ENCODE measurements at regions not wholly inside any gene's neighbourhood (a gene's known extent, or its start where the extent isn't known, plus 50 kb on each side); places are given as distances from the start of the nearest gene placed in this dataset.

GRCh38 chr16:35743101-35743692 is 2283.8 kb downstream of the TP53TG3F start:
- H3K27me3 Mint-ChIP-seq (ENCODE audit: low read depth): no peaks in the 10 kb centered on the region
- H3K4me3 Mint-ChIP-seq: no peak overlapping the region
- DNase-seq (no peak), ATAC-seq (replicated peaks in 1 of 2) (no peak)
- H3K36me3 Mint-ChIP-seq (ENCODE audit: insufficient read depth in 2 of 2): peaks cover 34 to 37% of the 10 kb centered on the region in 2 donors
- H3K9me3 Mint-ChIP-seq: peaks cover 52 to 59% of the 10 kb centered on the region in 2 donors
- H3K4me1 Mint-ChIP-seq (ENCODE audit: low read depth): no peaks in the 10 kb centered on the region
- H3K27ac Mint-ChIP-seq: no peak overlapping the region

- no peak overlapping the region for H3K4me3 Mint-ChIP-seq
- H3K36me3 Mint-ChIP-seq (ENCODE audit: insufficient read depth in 2 of 2): peaks cover 28 to 38% of the 10 kb centered on the region in 2 donors
- no peaks in the 10 kb centered on the region for H3K27me3 Mint-ChIP-seq (ENCODE audit: low read depth)
- H3K9me3 Mint-ChIP-seq: peaks cover 44 to 51% of the 10 kb centered on the region in 2 donors
- ATAC-seq (replicated peaks in 1 of 2) (no peak), DNase-seq (no peak)
- no peaks in the 10 kb centered on the region for H3K4me1 Mint-ChIP-seq (ENCODE audit: low read depth)
- no peak overlapping the region for H3K27ac Mint-ChIP-seq
Observed at GRCh38 chr16:35744084-35744483, 2284.7 kb downstream of the TP53TG3F start.

- H3K4me3 Mint-ChIP-seq: no peak overlapping the region
- H3K27me3 Mint-ChIP-seq (ENCODE audit: low read depth): no peaks in the 10 kb centered on the region
- H3K4me1 Mint-ChIP-seq (ENCODE audit: low read depth): no peaks in the 10 kb centered on the region
- no peak overlapping the region for H3K27ac Mint-ChIP-seq
- H3K9me3 Mint-ChIP-seq: peaks cover 38 to 45% of the 10 kb centered on the region in 2 donors
- ATAC-seq (replicated peaks in 1 of 2) (no peak), DNase-seq (no peak)
- H3K36me3 Mint-ChIP-seq (ENCODE audit: insufficient read depth in 2 of 2): peaks cover 26 to 39% of the 10 kb centered on the region in 2 donors
Observed at GRCh38 chr16:35744726-35745125, 2285.3 kb downstream of the TP53TG3F start.

- no peaks in the 10 kb centered on the region for H3K27me3 Mint-ChIP-seq (ENCODE audit: low read depth)
- H3K4me1 Mint-ChIP-seq (ENCODE audit: low read depth): no peaks in the 10 kb centered on the region
- peaks cover 22 to 41% of the 10 kb centered on the region in 2 donors for H3K36me3 Mint-ChIP-seq (ENCODE audit: insufficient read depth in 2 of 2)
- H3K4me3 Mint-ChIP-seq: no peak overlapping the region
- DNase-seq: no peak
- no peak overlapping the region for H3K27ac Mint-ChIP-seq
- H3K9me3 Mint-ChIP-seq: peaks cover 35 to 41% of the 10 kb centered on the region in 2 donors
- ATAC-seq (replicated peaks in 1 of 2): no peak
Observed at GRCh38 chr16:35745191-35745590, 2285.8 kb downstream of the TP53TG3F start.

- Mint-ChIP-seq H3K4me3 (no peak overlapping the region), H3K4me1 (ENCODE audit: low read depth) (no peaks in the 10 kb centered on the region), H3K9me3 (peaks cover 32 to 37% of the 10 kb centered on the region in 2 donors), H3K27ac (no peak overlapping the region), H3K36me3 (ENCODE audit: insufficient read depth in 2 of 2) (peaks cover 16 to 37% of the 10 kb centered on the region in 2 donors), H3K27me3 (ENCODE audit: low read depth) (no peaks in the 10 kb centered on the region)
- DNase-seq: no peak
- no peak for ATAC-seq (replicated peaks in 1 of 2)
Observed at GRCh38 chr16:35745821-35746248, 2286.4 kb downstream of the TP53TG3F start.

- Mint-ChIP-seq H3K36me3 (ENCODE audit: insufficient read depth in 2 of 2) (peaks cover 12 to 32% of the 10 kb centered on the region in 2 donors), H3K9me3 (peaks cover 26 to 33% of the 10 kb centered on the region in 2 donors), H3K27ac (no peak overlapping the region), H3K4me3 (no peak overlapping the region), H3K27me3 (ENCODE audit: low read depth) (no peaks in the 10 kb centered on the region), H3K4me1 (ENCODE audit: low read depth) (no peaks in the 10 kb centered on the region)
- ATAC-seq (replicated peaks in 1 of 2) (no peak), DNase-seq (no peak)
Observed at GRCh38 chr16:35746281-35746962, 2287.0 kb downstream of the TP53TG3F start.

GRCh38 chr16:35746963-35747657 is 2287.7 kb downstream of the TP53TG3F start:
- DNase-seq (no peak), ATAC-seq (replicated peaks in 1 of 2) (no peak)
- Mint-ChIP-seq H3K9me3 (peaks cover 19 to 27% of the 10 kb centered on the region in 2 donors), H3K27me3 (ENCODE audit: low read depth) (no peaks in the 10 kb centered on the region), H3K4me3 (no peak overlapping the region), H3K4me1 (ENCODE audit: low read depth) (no peaks in the 10 kb centered on the region), H3K36me3 (ENCODE audit: insufficient read depth in 2 of 2) (peaks cover 7 to 26% of the 10 kb centered on the region in 2 donors), H3K27ac (no peak overlapping the region)

GRCh38 chr16:35747658-35748455 is 2288.4 kb downstream of the TP53TG3F start:
- H3K27ac Mint-ChIP-seq: no peak overlapping the region
- ATAC-seq (replicated peaks in 1 of 2): no peak
- no peak for DNase-seq
- peaks cover 0 to 20% of the 10 kb centered on the region in 2 donors for H3K36me3 Mint-ChIP-seq (ENCODE audit: insufficient read depth in 2 of 2)
- no peaks in the 10 kb centered on the region for H3K4me1 Mint-ChIP-seq (ENCODE audit: low read depth)
- no peak overlapping the region for H3K4me3 Mint-ChIP-seq
- no peaks in the 10 kb centered on the region for H3K27me3 Mint-ChIP-seq (ENCODE audit: low read depth)
- H3K9me3 Mint-ChIP-seq: peaks cover 13 to 26% of the 10 kb centered on the region in 2 donors

GRCh38 chr16:35748621-35749252 is 2289.3 kb downstream of the TP53TG3F start:
- peaks cover 11 to 25% of the 10 kb centered on the region in 2 donors for H3K9me3 Mint-ChIP-seq
- DNase-seq (no peak), ATAC-seq (replicated peaks in 1 of 2) (no peak)
- H3K4me1 Mint-ChIP-seq (ENCODE audit: low read depth): no peaks in the 10 kb centered on the region
- no peaks in the 10 kb centered on the region for H3K27me3 Mint-ChIP-seq (ENCODE audit: low read depth)
- no peak overlapping the region for H3K4me3 Mint-ChIP-seq
- H3K36me3 Mint-ChIP-seq (ENCODE audit: insufficient read depth in 2 of 2): peaks cover 0 to 19% of the 10 kb centered on the region in 2 donors
- H3K27ac Mint-ChIP-seq: no peak overlapping the region

- peaks cover 6 to 17% of the 10 kb centered on the region in 2 donors for H3K9me3 Mint-ChIP-seq
- ATAC-seq (replicated peaks in 1 of 2) (no peak), DNase-seq (no peak)
- no peaks in the 10 kb centered on the region for H3K4me1 Mint-ChIP-seq (ENCODE audit: low read depth)
- H3K36me3 Mint-ChIP-seq (ENCODE audit: insufficient read depth in 2 of 2): peaks cover 0 to 13% of the 10 kb centered on the region in 2 donors
- no peak overlapping the region for H3K27ac Mint-ChIP-seq
- no peaks in the 10 kb centered on the region for H3K27me3 Mint-ChIP-seq (ENCODE audit: low read depth)
- H3K4me3 Mint-ChIP-seq: no peak overlapping the region
Observed at GRCh38 chr16:35749253-35750141, 2290.1 kb downstream of the TP53TG3F start.

- H3K9me3 Mint-ChIP-seq: peaks cover 4 to 15% of the 10 kb centered on the region in 2 donors
- peaks cover 5 to 16% of the 10 kb centered on the region in 2 donors for H3K36me3 Mint-ChIP-seq (ENCODE audit: insufficient read depth in 2 of 2)
- no peaks in the 10 kb centered on the region for H3K27me3 Mint-ChIP-seq (ENCODE audit: low read depth)
- ATAC-seq (replicated peaks in 1 of 2) (no peak), DNase-seq (no peak)
- H3K4me3 Mint-ChIP-seq: no peak overlapping the region
- no peaks in the 10 kb centered on the region for H3K4me1 Mint-ChIP-seq (ENCODE audit: low read depth)
- H3K27ac Mint-ChIP-seq: no peak overlapping the region
Observed at GRCh38 chr16:35750157-35750689, 2290.8 kb downstream of the TP53TG3F start.
